Cardiac fibroblast (primary cell): ENCODE measurements at regions not wholly inside any gene's neighbourhood (a gene's known extent, or its start where the extent isn't known, plus 50 kb on each side); places are given as distances from the start of the nearest gene placed in this dataset.
"Not testable (repeated sequence)": the region's sequence is repeated elsewhere in the genome, so short reads cannot be mapped to it uniquely, and the experiment has no call there.

Experiments
- DNase-seq, 2 donors: peaks; one replicate each; pipeline versions ENCODE4 v3.0.0 to v3.0.0-alpha.2; 2010; ENCODE audit warnings: low read depth in 2 of 2
- H3K4me3 ChIP-seq, 2 donors: replicated peaks in 1 of 2; 1 replicate in 1 of 2; 2 replicates in 1 of 2; pipeline ENCODE4 v1.5.1; 2011; ENCODE audit warnings: low read depth in 2 of 2, low read length in 2 of 2, mild to moderate bottlenecking in 2 of 2, moderate library complexity in 1 of 2
- TF ChIP-seq, protein P1 (sequence below): IDR thresholded peaks from one replicate; pipeline ENCODE4 v1.5.1; 2011; ENCODE audit warnings: low read depth, mild to moderate bottlenecking, low read length, inconsistent platforms

DNA sequence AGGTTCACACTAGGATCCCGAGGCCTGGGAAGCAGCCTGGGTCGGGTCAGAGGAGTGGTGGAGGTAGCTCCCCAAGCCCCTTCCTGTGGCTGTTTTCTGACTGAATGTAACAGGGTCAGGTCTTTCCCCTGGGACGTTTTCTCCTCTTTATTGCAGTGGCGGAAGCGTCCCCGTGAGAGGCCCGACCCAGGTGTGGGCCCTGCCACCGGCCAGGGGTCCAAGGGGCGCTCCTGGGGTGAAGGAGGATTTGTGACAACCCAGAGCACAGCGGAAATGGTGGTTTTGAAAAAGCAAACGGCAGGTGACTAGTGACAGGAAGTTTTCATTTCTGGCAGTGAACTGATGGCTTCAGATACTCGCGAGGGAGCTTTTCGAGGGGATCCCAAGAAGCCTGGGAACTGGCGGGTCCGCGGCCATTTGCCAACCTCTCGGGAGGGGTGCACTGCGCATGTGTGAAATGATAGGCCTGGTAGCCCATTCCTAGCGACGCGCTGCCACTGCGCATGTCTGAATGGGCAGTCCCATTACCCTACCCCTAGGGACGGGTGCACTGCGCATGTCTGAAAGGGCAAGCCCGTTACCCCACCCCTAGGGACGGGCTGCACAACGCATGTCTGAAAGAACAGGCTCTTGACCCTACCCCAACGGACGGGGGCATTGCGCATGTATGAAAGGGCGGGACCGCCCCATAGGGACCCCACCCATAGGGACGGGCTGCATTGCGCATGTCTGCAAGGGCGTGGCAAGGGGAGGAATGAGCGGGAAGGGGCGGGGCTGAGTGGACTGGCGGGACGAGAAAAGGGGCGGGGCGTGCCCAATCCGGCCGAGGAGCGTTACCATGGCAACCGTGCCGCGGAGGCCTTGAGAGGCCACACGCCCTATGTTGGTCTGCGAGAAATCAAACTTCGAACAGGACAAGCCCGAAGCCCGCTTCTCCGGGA is 1747.9 kb downstream of the TP53TG3F start:
- TF ChIP-seq, protein P1, sequence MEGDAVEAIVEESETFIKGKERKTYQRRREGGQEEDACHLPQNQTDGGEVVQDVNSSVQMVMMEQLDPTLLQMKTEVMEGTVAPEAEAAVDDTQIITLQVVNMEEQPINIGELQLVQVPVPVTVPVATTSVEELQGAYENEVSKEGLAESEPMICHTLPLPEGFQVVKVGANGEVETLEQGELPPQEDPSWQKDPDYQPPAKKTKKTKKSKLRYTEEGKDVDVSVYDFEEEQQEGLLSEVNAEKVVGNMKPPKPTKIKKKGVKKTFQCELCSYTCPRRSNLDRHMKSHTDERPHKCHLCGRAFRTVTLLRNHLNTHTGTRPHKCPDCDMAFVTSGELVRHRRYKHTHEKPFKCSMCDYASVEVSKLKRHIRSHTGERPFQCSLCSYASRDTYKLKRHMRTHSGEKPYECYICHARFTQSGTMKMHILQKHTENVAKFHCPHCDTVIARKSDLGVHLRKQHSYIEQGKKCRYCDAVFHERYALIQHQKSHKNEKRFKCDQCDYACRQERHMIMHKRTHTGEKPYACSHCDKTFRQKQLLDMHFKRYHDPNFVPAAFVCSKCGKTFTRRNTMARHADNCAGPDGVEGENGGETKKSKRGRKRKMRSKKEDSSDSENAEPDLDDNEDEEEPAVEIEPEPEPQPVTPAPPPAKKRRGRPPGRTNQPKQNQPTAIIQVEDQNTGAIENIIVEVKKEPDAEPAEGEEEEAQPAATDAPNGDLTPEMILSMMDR, result no peak
- H3K4me3 ChIP-seq, result no peak overlapping the region
- DNase-seq, result no peak

GRCh38 chr16:35208001-35208935 is 1748.9 kb downstream of the TP53TG3F start:
- H3K4me3 ChIP-seq, result no peak overlapping the region
- TF ChIP-seq, protein P1, result no peak
- DNase-seq, result no peak

GRCh38 chr16:35210681-35211433 is 1751.4 kb downstream of the TP53TG3F start:
- no peak for DNase-seq
- H3K4me3 ChIP-seq, result no peak overlapping the region
- TF ChIP-seq, protein P1, result no peak

DNA sequence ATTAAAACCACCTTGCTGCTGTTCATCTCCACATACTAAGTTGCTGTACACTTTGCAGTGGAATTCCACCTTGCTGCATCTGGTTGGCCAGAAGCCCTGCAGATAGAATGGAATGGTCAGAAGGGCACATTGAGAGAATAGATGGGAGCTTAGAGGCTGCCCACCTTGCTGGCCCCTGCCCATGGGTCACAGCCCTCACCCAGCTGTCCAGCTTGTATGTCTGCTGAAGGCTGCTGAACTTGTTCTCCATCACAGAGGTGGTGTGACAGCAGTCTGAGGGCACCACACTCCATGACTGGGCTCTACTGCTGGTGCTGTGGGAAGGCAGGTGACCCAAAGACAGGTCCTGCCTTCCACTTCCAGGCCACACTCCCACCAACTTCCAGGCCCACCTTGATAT is 1755.4 kb downstream of the TP53TG3F start:
- TF ChIP-seq, protein P1, result no peak
- H3K4me3 ChIP-seq, result no peak overlapping the region
- no peak for DNase-seq

DNA sequence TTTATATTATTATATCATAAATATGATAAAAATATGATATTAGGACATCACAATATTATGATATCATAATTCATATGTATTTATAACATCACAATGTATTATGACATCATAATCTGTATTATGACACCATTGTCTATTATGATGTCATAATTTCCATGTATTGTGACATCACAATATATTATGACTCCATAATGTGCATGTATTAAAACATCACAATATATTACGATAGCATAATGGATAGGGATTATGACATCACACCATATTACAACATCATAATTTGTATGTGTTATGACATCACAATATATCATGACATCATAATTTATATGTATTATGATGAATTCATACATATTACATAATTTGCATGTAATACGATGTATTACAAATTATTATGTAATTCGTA is 1755.9 kb downstream of the TP53TG3F start:
- H3K4me3 ChIP-seq, result no peak overlapping the region
- TF ChIP-seq, protein P1, result no peak
- no peak for DNase-seq

DNA sequence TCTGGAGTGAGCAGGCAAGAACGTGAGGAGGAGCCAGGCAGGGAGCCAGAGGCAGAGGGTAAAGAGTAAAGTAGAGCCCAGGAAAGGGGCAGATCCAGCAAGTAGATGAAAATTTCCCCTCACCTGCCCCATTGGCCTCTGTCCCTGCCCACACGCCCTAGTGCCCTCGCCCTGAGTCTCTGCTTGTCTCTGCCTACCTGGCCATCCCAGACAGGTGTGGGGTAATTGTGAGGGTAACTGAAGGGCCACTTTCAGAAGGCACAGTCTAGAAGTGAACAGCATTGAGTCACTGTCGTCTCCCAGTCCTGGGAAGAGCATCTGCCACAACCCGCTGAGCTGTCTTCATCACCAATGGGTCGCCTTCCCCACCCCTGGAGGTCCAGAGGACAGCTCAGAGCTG is 1756.8 kb downstream of the TP53TG3F start:
- not testable (repeated sequence) for DNase-seq, H3K4me3 ChIP-seq
